ENCODE measurements at regions not wholly inside any gene's neighbourhood (a gene's known extent, or its start where the extent isn't known, plus 50 kb on each side); places are given as distances from the start of the nearest gene placed in this dataset.

DNA sequence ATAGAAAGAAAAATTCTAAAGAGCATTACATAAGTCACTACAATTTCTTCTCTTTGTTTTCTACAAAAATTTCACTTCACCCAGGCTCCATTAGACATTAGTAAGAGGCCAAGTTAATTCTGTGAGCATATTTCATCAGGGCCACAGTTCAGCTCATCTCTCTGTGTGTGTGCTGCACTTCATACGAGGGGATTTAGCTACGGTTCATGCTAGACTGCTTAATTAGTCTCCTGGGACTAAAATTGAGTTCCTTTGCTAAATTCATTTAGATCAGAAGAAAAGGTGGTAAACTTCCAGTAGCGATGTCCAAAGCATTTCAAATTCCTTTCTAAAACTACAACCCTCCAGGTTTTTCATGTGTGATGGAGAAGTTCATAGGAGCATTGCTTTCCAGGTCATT lies 83.1 kb upstream of the SETMAR start:
- TF ChIP-seq, protein P1, sequence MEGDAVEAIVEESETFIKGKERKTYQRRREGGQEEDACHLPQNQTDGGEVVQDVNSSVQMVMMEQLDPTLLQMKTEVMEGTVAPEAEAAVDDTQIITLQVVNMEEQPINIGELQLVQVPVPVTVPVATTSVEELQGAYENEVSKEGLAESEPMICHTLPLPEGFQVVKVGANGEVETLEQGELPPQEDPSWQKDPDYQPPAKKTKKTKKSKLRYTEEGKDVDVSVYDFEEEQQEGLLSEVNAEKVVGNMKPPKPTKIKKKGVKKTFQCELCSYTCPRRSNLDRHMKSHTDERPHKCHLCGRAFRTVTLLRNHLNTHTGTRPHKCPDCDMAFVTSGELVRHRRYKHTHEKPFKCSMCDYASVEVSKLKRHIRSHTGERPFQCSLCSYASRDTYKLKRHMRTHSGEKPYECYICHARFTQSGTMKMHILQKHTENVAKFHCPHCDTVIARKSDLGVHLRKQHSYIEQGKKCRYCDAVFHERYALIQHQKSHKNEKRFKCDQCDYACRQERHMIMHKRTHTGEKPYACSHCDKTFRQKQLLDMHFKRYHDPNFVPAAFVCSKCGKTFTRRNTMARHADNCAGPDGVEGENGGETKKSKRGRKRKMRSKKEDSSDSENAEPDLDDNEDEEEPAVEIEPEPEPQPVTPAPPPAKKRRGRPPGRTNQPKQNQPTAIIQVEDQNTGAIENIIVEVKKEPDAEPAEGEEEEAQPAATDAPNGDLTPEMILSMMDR (IDR thresholded peaks at IDR 0.05) = no peak
- no peak for TF ChIP-seq JUN (CRISPR knock-in tag; IDR thresholded peaks at IDR 0.05)
- TF ChIP-seq NR3C1 (CRISPR knock-in tag; conservative IDR thresholded peaks at IDR 0.05; ENCODE audit: low read depth) = no peak
- no peak for TF ChIP-seq USF1 (CRISPR knock-in tag; IDR thresholded peaks at IDR 0.05)
- no peak for TF ChIP-seq ATF1 (CRISPR knock-in tag; IDR thresholded peaks at IDR 0.05)
- TF ChIP-seq, protein P2, sequence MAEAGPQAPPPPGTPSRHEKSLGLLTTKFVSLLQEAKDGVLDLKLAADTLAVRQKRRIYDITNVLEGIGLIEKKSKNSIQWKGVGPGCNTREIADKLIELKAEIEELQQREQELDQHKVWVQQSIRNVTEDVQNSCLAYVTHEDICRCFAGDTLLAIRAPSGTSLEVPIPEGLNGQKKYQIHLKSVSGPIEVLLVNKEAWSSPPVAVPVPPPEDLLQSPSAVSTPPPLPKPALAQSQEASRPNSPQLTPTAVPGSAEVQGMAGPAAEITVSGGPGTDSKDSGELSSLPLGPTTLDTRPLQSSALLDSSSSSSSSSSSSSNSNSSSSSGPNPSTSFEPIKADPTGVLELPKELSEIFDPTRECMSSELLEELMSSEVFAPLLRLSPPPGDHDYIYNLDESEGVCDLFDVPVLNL (CRISPR knock-in tag; IDR thresholded peaks at IDR 0.05; ENCODE audit: borderline replicate concordance, low read depth) = no peak
- no peak for TF ChIP-seq ZSCAN18 (CRISPR knock-in tag; IDR thresholded peaks at IDR 0.05)
- no peak for TF ChIP-seq ZNF263 (CRISPR knock-in tag; IDR thresholded peaks at IDR 0.05; ENCODE audit: low read depth)
- no peak for TF ChIP-seq ELF4 (CRISPR knock-in tag; IDR thresholded peaks at IDR 0.05; ENCODE audit: low read depth)
- no peak for TF ChIP-seq CDX4 (CRISPR knock-in tag; IDR thresholded peaks at IDR 0.05; ENCODE audit: borderline replicate concordance)
